Neural crest cell (in vitro differentiated cells): ENCODE measurements at regions not wholly inside any gene's neighbourhood (a gene's known extent, or its start where the extent isn't known, plus 50 kb on each side); places are given as distances from the start of the nearest gene placed in this dataset.

ENCODE experiments used
- DNase-seq: peaks from one replicate; pipeline ENCODE4 v3.0.0; 2021; ENCODE audit warnings: low read depth, mixed read lengths, low spot score
- H3K27ac Mint-ChIP-seq: one replicate; pipeline ENCODE4 v1.8.0; 2021; ENCODE audit warnings: mild to moderate bottlenecking, mixed read lengths; ENCODE audit not compliant: unreplicated experiment
- H3K27me3 Mint-ChIP-seq: 2 replicates; pipeline ENCODE4 v1.8.0; 2021; ENCODE audit warnings: low read depth, mild to moderate bottlenecking, mixed read lengths
- H3K36me3 Mint-ChIP-seq: 2 replicates; pipeline ENCODE4 v1.8.0; 2021; ENCODE audit warnings: low read depth, mild to moderate bottlenecking, mixed read lengths
- H3K4me1 Mint-ChIP-seq: 2 replicates; pipeline ENCODE4 v1.8.0; 2021; ENCODE audit warnings: mixed read lengths
- H3K4me3 Mint-ChIP-seq: one replicate; pipeline ENCODE4 v1.8.0; 2021; ENCODE audit warnings: mild to moderate bottlenecking, mixed read lengths
- H3K9me3 Mint-ChIP-seq: 2 replicates; pipeline ENCODE4 v1.8.0; 2021; ENCODE audit warnings: mixed read lengths
- CTCF ChIP-seq: fragments of 200-600 bp; sonication (generic); conservative IDR thresholded peaks from 2 replicates; pipeline ENCODE4 v1.5.0; 2021; ENCODE audit warnings: antibody characterized with exemption, mild to moderate bottlenecking

GRCh38 chr21:41622831-41623548 lies 115.0 kb upstream of the TMPRSS2 start:
- Mint-ChIP-seq H3K36me3 (no peaks in the 10 kb centered on the region), H3K27ac (no peak overlapping the region), H3K4me1 (no peaks in the 10 kb centered on the region)

GRCh38 chr21:41622201-41622600 lies 114.2 kb upstream of the TMPRSS2 start:
- Mint-ChIP-seq H3K4me1 (no peaks in the 10 kb centered on the region), H3K27ac (no peak overlapping the region), H3K4me3 (no peak overlapping the region), H3K36me3 (no peaks in the 10 kb centered on the region), H3K9me3 (no peaks in the 10 kb centered on the region), H3K27me3 (no peaks in the 10 kb centered on the region)
- TF ChIP-seq CTCF: no peak
- DNase-seq: no peak

More at GRCh38 chr21:41622831-41623548, 115.0 kb upstream of the TMPRSS2 start:
- TF ChIP-seq CTCF: no peak
- Mint-ChIP-seq H3K9me3 (no peaks in the 10 kb centered on the region), H3K27me3 (no peaks in the 10 kb centered on the region), H3K4me3 (no peak overlapping the region)
- no peak for DNase-seq

- TF ChIP-seq CTCF: no peak
- Mint-ChIP-seq H3K36me3 (no peaks in the 10 kb centered on the region), H3K4me3 (no peak overlapping the region), H3K27ac (no peak overlapping the region), H3K9me3 (no peaks in the 10 kb centered on the region), H3K27me3 (no peaks in the 10 kb centered on the region), H3K4me1 (no peaks in the 10 kb centered on the region)
- DNase-seq: no peak
Observed at GRCh38 chr21:41621513-41621912, 113.6 kb upstream of the TMPRSS2 start.

GRCh38 chr21:41620982-41621381 lies 113.0 kb upstream of the TMPRSS2 start:
- DNase-seq: no peak
- TF ChIP-seq CTCF: no peak
- Mint-ChIP-seq H3K36me3 (no peaks in the 10 kb centered on the region), H3K9me3 (no peaks in the 10 kb centered on the region), H3K4me1 (no peaks in the 10 kb centered on the region), H3K27me3 (no peaks in the 10 kb centered on the region), H3K4me3 (no peak overlapping the region), H3K27ac (peak overlapping the region; percentile 86)

GRCh38 chr21:41620541-41620940 lies 112.6 kb upstream of the TMPRSS2 start:
- Mint-ChIP-seq H3K27me3 (no peaks in the 10 kb centered on the region), H3K4me1 (no peaks in the 10 kb centered on the region)
- no peak for TF ChIP-seq CTCF

More at GRCh38 chr21:41620541-41620940, 112.6 kb upstream of the TMPRSS2 start:
- Mint-ChIP-seq H3K4me3 (no peak overlapping the region), H3K36me3 (no peaks in the 10 kb centered on the region), H3K27ac (peak overlapping the region; percentile 86), H3K9me3 (no peaks in the 10 kb centered on the region)
- no peak for DNase-seq
